SK-N-SH treated with all-trans-retinoic acid at 6 μM for 48 hours (cell line): ENCODE measurements at regions not wholly inside any gene's neighbourhood (a gene's known extent, or its start where the extent isn't known, plus 50 kb on each side); places are given as distances from the start of the nearest gene placed in this dataset.

Experiments
- ATAC-seq: fragments of 200-7000 bp; cut with Tn5 transposase; 3 replicates; pipeline ENCODE4 v1.9.1; 2020; ENCODE audit warnings: mild to moderate bottlenecking, moderate library complexity
- ARNTL ChIP-seq: fragments of 450-650 bp; formaldehyde crosslinking; IDR thresholded peaks from 2 replicates; pipeline ENCODE4 v1.5.0; 2020; ENCODE audit warnings: low read depth, mild to moderate bottlenecking, moderate library complexity, borderline replicate concordance
- BACH2 ChIP-seq: fragments of 250-450 bp; sonication (Bioruptor Pico); IDR thresholded peaks from 2 replicates; pipeline ENCODE4 v1.9.0; 2021; ENCODE audit warnings: mild to moderate bottlenecking, borderline replicate concordance
- CSDC2 ChIP-seq: fragments of 250-450 bp; sonication (Bioruptor Pico); IDR thresholded peaks from 2 replicates; pipeline ENCODE4 v1.5.0; 2020; ENCODE audit warnings: mild to moderate bottlenecking, moderate library complexity
- ESRRG ChIP-seq: fragments of 250-450 bp; sonication (Bioruptor Pico); IDR thresholded peaks from 2 replicates; pipeline ENCODE4 v1.6.1; 2021; ENCODE audit warnings: mild to moderate bottlenecking
- GLIS3 ChIP-seq: fragments of 250-450 bp; sonication (Bioruptor Pico); IDR thresholded peaks from 2 replicates; pipeline ENCODE4 v1.5.0; 2020; ENCODE audit warnings: mild to moderate bottlenecking, moderate library complexity
- ISL1 ChIP-seq: fragments of 250-450 bp; sonication (Bioruptor Pico); IDR thresholded peaks from 2 replicates; pipeline ENCODE4 v2.1.2; 2022; ENCODE audit warnings: mild to moderate bottlenecking, moderate library complexity
- OSR1 ChIP-seq: fragments of 250-450 bp; sonication (Bioruptor Pico); IDR thresholded peaks from 2 replicates; pipeline ENCODE4 v1.8.0; 2022; ENCODE audit warnings: moderate library complexity, mild to moderate bottlenecking, inconsistent platforms
- PPARA ChIP-seq: fragments of 250-450 bp; sonication (Bioruptor Pico); IDR thresholded peaks from 2 replicates; pipeline ENCODE4 v1.5.0; 2020; ENCODE audit warnings: mild to moderate bottlenecking, borderline replicate concordance
- RARB ChIP-seq: fragments of 250-450 bp; sonication (Bioruptor Pico); IDR thresholded peaks from 2 replicates; pipeline ENCODE4 v1.8.0; 2021; ENCODE audit warnings: mild to moderate bottlenecking, moderate library complexity
- SNAI2 ChIP-seq: fragments of 250-450 bp; sonication (Bioruptor Pico); IDR thresholded peaks from 2 replicates; pipeline ENCODE4 v1.5.0; 2020; ENCODE audit warnings: mild to moderate bottlenecking, moderate library complexity
- TCF4 ChIP-seq: fragments of 250-450 bp; sonication (Bioruptor Pico); IDR thresholded peaks from 2 replicates; pipeline ENCODE4 v1.8.0; 2021; ENCODE audit warnings: mild to moderate bottlenecking, moderate library complexity, borderline replicate concordance
- TOX ChIP-seq: fragments of 250-450 bp; sonication (Bioruptor Pico); IDR thresholded peaks from 2 replicates; pipeline ENCODE4 v1.8.0; 2021; ENCODE audit warnings: mild to moderate bottlenecking, moderate library complexity, borderline replicate concordance
- ZC3H10 ChIP-seq: fragments of 250-450 bp; sonication (Bioruptor Pico); IDR thresholded peaks from 2 replicates; pipeline ENCODE4 v1.5.1; 2021; ENCODE audit warnings: mild to moderate bottlenecking, moderate library complexity
- ZFP3 ChIP-seq: fragments of 250-450 bp; sonication (Bioruptor Pico); IDR thresholded peaks from 2 replicates; pipeline ENCODE4 v1.5.0; 2020; ENCODE audit warnings: mild to moderate bottlenecking, moderate library complexity
- ZFP30 ChIP-seq: fragments of 450-650 bp; formaldehyde crosslinking; IDR thresholded peaks from 2 replicates; pipeline ENCODE4 v1.5.0; 2022; ENCODE audit warnings: mild to moderate bottlenecking, moderate library complexity
- ZNF565 ChIP-seq: fragments of 450-650 bp; formaldehyde crosslinking; conservative IDR thresholded peaks from 2 replicates; pipeline ENCODE4 v1.5.0; 2020; ENCODE audit warnings: low read depth, mild to moderate bottlenecking, moderate library complexity
- ZNF70 ChIP-seq: fragments of 450-650 bp; formaldehyde crosslinking; IDR thresholded peaks from 2 replicates; pipeline ENCODE4 v1.5.0; 2020; ENCODE audit warnings: mild to moderate bottlenecking, moderate library complexity
- ZNF8 ChIP-seq: fragments of 450-650 bp; formaldehyde crosslinking; IDR thresholded peaks from 2 replicates; pipeline ENCODE4 v1.5.0; 2020; ENCODE audit warnings: mild to moderate bottlenecking, moderate library complexity
- TF ChIP-seq, protein P1 (sequence below): fragments of 250-450 bp; sonication (Bioruptor Pico); IDR thresholded peaks from 2 replicates; pipeline ENCODE4 v1.5.1; 2021; ENCODE audit warnings: mild to moderate bottlenecking, moderate library complexity
- TF ChIP-seq, protein P2 (sequence below): fragments of 250-450 bp; sonication (Bioruptor Pico); IDR thresholded peaks from 2 replicates; pipeline ENCODE4 v1.5.0; 2020; ENCODE audit warnings: mild to moderate bottlenecking, moderate library complexity
- TF ChIP-seq, protein P3 (sequence below): fragments of 250-450 bp; sonication (Bioruptor Pico); IDR thresholded peaks from 2 replicates; pipeline ENCODE4 v1.8.0; 2020; ENCODE audit warnings: mild to moderate bottlenecking, moderate library complexity, borderline replicate concordance
- TF ChIP-seq, protein P4 (sequence below): fragments of 250-450 bp; sonication (Bioruptor Pico); IDR thresholded peaks from 2 replicates; pipeline ENCODE4 v1.8.0; 2021; ENCODE audit warnings: low read depth, mild to moderate bottlenecking, moderate library complexity, borderline replicate concordance

DNA sequence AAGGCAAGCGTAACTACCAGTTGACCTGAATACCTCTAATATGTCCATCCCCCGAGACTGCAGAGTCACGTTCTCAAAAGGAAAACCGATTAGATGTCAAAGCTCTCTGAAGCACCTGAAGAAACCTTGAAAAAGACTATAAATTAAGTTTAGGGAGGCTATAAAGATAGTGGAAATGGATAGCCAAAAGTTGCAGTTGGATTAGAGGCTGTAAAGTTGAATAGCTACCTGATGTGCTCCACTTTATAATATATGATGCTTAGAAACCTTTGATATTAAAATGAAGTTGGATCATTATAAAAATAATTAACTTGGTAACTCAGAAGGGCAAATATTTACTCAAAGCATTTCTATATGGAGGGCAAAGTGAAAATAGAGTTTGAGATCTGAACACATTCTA, 506.6 kb upstream of the AGA start:
- TF ChIP-seq SNAI2 (CRISPR knock-in tag) (no peak), ZNF8 (CRISPR knock-in tag) (no peak), RARB (CRISPR knock-in tag) (no peak), OSR1 (CRISPR knock-in tag) (no peak), TCF4 (CRISPR knock-in tag) (no peak), PPARA (CRISPR knock-in tag) (no peak), ZC3H10 (CRISPR knock-in tag) (no peak), BACH2 (no peak), ARNTL (CRISPR knock-in tag) (no peak), ZFP30 (CRISPR knock-in tag) (no peak)
- TF ChIP-seq, protein P1, sequence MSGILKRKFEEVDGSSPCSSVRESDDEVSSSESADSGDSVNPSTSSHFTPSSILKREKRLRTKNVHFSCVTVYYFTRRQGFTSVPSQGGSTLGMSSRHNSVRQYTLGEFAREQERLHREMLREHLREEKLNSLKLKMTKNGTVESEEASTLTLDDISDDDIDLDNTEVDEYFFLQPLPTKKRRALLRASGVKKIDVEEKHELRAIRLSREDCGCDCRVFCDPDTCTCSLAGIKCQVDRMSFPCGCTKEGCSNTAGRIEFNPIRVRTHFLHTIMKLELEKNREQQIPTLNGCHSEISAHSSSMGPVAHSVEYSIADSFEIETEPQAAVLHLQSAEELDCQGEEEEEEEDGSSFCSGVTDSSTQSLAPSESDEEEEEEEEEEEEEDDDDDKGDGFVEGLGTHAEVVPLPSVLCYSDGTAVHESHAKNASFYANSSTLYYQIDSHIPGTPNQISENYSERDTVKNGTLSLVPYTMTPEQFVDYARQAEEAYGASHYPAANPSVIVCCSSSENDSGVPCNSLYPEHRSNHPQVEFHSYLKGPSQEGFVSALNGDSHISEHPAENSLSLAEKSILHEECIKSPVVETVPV (CRISPR knock-in tag) = no peak
- TF ChIP-seq, protein P2, sequence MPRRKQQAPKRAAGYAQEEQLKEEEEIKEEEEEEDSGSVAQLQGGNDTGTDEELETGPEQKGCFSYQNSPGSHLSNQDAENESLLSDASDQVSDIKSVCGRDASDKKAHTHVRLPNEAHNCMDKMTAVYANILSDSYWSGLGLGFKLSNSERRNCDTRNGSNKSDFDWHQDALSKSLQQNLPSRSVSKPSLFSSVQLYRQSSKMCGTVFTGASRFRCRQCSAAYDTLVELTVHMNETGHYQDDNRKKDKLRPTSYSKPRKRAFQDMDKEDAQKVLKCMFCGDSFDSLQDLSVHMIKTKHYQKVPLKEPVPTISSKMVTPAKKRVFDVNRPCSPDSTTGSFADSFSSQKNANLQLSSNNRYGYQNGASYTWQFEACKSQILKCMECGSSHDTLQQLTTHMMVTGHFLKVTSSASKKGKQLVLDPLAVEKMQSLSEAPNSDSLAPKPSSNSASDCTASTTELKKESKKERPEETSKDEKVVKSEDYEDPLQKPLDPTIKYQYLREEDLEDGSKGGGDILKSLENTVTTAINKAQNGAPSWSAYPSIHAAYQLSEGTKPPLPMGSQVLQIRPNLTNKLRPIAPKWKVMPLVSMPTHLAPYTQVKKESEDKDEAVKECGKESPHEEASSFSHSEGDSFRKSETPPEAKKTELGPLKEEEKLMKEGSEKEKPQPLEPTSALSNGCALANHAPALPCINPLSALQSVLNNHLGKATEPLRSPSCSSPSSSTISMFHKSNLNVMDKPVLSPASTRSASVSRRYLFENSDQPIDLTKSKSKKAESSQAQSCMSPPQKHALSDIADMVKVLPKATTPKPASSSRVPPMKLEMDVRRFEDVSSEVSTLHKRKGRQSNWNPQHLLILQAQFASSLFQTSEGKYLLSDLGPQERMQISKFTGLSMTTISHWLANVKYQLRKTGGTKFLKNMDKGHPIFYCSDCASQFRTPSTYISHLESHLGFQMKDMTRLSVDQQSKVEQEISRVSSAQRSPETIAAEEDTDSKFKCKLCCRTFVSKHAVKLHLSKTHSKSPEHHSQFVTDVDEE (CRISPR knock-in tag) = no peak
- TF ChIP-seq, protein P3, sequence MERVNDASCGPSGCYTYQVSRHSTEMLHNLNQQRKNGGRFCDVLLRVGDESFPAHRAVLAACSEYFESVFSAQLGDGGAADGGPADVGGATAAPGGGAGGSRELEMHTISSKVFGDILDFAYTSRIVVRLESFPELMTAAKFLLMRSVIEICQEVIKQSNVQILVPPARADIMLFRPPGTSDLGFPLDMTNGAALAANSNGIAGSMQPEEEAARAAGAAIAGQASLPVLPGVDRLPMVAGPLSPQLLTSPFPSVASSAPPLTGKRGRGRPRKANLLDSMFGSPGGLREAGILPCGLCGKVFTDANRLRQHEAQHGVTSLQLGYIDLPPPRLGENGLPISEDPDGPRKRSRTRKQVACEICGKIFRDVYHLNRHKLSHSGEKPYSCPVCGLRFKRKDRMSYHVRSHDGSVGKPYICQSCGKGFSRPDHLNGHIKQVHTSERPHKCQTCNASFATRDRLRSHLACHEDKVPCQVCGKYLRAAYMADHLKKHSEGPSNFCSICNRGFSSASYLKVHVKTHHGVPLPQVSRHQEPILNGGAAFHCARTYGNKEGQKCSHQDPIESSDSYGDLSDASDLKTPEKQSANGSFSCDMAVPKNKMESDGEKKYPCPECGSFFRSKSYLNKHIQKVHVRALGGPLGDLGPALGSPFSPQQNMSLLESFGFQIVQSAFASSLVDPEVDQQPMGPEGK (CRISPR knock-in tag) = no peak
- no peak for ATAC-seq

DNA sequence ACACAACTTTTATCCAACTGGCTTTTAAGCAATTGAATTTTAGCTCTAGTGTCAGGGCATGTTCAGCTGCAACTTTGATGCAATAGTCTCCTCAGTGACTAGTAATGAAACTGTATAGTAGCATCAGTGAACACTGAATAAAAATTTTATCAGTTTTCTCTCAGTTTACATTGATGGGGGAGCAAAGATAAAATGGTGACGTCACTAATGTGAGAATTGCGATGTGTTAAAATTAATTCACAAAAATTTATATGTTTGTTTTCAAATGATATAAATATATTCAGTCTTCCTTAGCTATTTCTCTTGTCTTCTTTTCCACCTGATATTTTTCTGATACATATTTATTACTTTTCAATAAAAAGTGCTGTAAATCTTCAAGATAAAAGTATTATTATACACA, 508.8 kb upstream of the AGA start:
- TF ChIP-seq ZNF70 (CRISPR knock-in tag) (no peak), ISL1 (CRISPR knock-in tag) (no peak), ZFP3 (CRISPR knock-in tag) (no peak), GLIS3 (CRISPR knock-in tag) (no peak), PPARA (CRISPR knock-in tag) (no peak), CSDC2 (CRISPR knock-in tag) (no peak), SNAI2 (CRISPR knock-in tag) (no peak), TCF4 (CRISPR knock-in tag) (no peak), ZNF565 (CRISPR knock-in tag) (no peak), ESRRG (CRISPR knock-in tag) (no peak), TOX (CRISPR knock-in tag) (no peak), ZFP30 (CRISPR knock-in tag) (no peak), BACH2 (no peak), RARB (CRISPR knock-in tag) (no peak)
- TF ChIP-seq, protein P4, sequence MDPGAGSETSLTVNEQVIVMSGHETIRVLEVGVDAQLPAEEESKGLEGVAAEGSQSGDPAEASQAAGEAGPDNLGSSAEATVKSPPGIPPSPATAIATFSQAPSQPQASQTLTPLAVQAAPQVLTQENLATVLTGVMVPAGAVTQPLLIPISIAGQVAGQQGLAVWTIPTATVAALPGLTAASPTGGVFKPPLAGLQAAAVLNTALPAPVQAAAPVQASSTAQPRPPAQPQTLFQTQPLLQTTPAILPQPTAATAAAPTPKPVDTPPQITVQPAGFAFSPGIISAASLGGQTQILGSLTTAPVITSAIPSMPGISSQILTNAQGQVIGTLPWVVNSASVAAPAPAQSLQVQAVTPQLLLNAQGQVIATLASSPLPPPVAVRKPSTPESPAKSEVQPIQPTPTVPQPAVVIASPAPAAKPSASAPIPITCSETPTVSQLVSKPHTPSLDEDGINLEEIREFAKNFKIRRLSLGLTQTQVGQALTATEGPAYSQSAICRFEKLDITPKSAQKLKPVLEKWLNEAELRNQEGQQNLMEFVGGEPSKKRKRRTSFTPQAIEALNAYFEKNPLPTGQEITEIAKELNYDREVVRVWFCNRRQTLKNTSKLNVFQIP (CRISPR knock-in tag) = no peak
- TF ChIP-seq, protein P3 (CRISPR knock-in tag) = no peak
- TF ChIP-seq, protein P2 (CRISPR knock-in tag) = no peak
- no peak for ATAC-seq
